GM21515 (cell line): ENCODE measurements at regions not wholly inside any gene's neighbourhood (a gene's known extent, or its start where the extent isn't known, plus 50 kb on each side); places are given as distances from the start of the nearest gene placed in this dataset.

ENCODE experiments used
- ATAC-seq: cut with Tn5 transposase; IDR thresholded peaks from one replicate; pipeline ENCODE4 v1.9.1; 2021; ENCODE audit not compliant: unreplicated experiment

DNA sequence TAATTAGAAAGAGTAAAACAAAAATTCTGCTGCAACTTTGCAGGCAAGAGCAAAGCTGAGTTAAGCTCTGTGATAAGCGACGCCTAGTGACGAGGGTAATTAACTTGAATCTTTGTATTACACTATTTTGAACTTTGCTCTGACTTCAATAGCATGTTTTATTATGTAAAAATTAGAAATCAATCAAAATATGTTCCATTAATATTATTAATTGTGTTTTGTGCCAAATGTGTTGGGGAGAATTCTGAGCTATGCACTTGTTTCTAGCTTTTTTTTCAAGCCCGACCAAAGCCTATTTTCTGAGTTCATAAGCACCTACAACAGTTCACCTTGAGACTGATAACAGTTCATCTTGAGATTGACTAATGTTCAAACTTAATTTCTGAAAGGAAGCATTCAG lies 90.1 kb upstream of the PDE3A start:
- no peak for ATAC-seq

GRCh38 chr12:20280515-20280914 lies 87.8 kb upstream of the PDE3A start:
- ATAC-seq: no peak

DNA sequence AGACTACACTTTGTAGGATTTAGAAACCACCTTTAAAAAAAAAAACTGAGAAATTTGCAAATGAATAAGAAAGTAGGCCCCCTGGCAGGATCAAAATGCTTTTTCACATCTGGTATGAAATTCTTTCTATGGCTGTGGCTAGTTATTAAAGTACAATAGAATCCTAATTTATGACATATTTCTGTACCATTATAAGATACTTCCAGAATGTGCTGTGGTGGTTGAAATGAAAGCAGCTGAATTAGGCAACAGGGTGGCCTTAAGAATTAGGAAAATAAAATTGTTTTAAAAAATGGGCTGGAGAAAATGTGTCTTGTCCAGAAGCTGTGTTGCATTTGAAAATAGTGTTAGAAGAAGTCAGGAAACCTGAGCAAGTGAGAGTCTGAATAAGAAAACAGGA lies 85.9 kb upstream of the PDE3A start:
- no peak for ATAC-seq

DNA sequence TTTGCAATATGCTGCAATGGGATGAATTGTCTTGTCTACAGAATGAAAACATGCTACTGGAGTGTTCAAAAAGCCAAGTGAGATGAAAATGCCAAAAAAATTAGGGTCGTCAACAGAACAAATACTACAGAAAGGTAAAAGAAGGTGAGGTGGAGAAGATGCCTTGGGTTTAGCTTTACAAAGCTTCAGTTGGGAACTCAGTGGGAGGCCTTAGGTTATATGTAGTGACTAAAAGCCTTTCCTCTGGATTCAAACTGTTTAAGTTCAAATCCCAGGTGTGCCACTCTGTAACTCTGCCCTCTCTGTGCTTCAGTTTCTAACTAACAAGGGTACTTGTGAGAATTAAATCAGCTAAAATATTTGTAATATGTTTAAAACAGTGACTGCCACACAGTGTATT lies 84.9 kb upstream of the PDE3A start:
- ATAC-seq: no peak

DNA sequence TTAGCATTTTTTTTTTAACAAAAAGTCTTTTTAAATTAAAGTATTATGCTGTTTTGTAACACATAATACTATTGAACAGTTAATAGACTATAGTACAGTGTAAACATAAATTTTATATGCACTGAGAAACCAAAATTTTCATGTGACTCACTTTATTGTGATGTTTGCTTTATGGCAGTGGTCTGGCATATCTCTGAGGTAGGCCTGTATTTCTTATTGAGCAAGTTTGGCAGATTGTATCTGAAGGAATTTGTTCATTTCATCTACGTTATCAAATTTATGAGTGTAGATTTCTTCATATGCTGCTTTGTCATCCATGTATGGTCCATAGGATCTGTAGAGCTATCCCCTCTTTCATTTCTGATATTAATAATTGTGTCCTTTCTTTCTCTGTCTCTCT lies 78.8 kb upstream of the PDE3A start:
- ATAC-seq: no peak

DNA sequence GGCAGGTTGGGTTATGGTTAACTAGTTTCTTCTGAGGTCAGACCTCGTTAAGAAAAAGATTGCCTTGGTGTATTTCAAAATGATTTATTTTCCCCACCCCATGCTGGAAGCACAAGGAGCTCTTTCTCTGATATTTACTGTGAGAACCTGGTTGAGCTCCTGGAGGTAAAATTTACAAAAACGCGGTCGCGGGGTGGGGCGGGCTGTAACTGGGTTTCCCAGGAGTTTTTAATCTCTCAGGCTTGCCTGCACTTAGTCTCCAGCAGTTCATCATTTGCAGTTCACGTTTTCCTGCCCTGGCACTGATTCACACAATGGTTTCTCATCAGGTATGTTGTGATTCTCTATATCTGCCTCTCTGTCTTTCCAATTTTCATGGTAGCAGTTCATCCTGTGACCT lies 67.9 kb upstream of the PDE3A start:
- ATAC-seq: no peak

DNA sequence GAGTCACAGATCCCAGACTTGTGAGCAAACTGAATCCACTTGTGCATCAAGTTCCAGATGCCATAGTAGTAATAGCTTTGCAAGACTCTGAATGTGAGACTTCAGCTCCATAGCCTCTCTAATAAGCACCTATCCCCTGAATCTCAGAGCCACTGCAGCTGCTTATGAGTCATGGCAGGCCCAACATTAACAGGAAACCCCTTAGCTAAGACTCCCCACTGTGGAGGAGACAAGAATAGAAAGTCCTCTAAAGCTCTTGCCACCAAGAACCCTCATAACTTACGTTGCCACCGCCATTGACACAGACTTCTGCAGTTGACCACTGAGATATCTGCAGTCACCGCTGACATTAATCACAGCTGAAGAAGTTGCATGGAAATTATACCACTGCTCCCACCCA lies 62.9 kb upstream of the PDE3A start:
- ATAC-seq: no peak

GRCh38 chr12:20309504-20310148 lies 58.7 kb upstream of the PDE3A start:
- no peak for ATAC-seq

- ATAC-seq: no peak
Observed at GRCh38 chr12:20314328-20314727, 54.0 kb upstream of the PDE3A start.

GRCh38 chr12:20317554-20317953 lies 50.8 kb upstream of the PDE3A start:
- ATAC-seq: no peak
